NB4 (cell line): ENCODE measurements at regions not wholly inside any gene's neighbourhood (a gene's known extent, or its start where the extent isn't known, plus 50 kb on each side); places are given as distances from the start of the nearest gene placed in this dataset.

Experiments
- CTCF ChIP-seq: IDR thresholded peaks from one replicate; pipeline ENCODE4 v1.5.1; 2012; ENCODE audit warnings: low read depth, low read length
- MAX ChIP-seq: IDR thresholded peaks from 2 replicates; pipeline ENCODE4 v1.6.1; 2011; ENCODE audit warnings: low read depth, low read length
- MYC ChIP-seq: IDR thresholded peaks from 2 replicates; pipeline ENCODE4 v1.6.1; 2011; ENCODE audit warnings: low read depth, low read length
- POLR2A ChIP-seq: IDR thresholded peaks from 2 replicates; pipeline ENCODE4 v1.6.1; 2011; ENCODE audit warnings: mild to moderate bottlenecking; ENCODE audit not compliant: insufficient read length; ENCODE audit errors: extremely low read depth

DNA sequence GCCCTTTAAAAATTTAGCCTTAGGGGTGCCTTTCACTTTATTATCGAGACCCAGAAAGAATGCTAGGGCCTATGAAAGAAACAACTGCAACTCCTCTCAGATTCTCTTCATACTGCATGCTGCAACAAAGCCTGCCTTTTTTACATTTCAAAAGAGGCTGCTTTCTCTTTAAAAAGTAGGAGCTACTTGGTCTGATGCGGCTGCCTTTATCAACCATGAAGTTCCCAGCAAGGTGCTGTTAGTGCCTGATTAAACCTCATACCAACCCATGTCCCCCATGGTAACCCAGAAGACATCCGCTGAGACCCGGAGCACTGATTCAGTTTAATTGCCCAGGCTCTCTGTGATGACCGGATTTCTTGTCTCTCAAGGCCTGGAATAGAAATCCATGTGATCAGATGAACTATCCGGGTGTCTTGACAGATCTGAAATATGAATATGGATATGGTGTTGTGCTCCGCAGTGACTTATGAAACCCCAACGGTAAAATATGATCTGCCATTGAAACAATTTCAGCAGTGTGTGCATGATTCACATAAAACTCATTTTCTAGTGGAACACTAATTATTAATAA, 368.3 kb downstream of the ZNF521 start:
- TF ChIP-seq CTCF (no peak), MAX (no peak), POLR2A (no peak), MYC (no peak)
